GM18519 (cell line): ENCODE measurements at regions not wholly inside any gene's neighbourhood (a gene's known extent, or its start where the extent isn't known, plus 50 kb on each side); places are given as distances from the start of the nearest gene placed in this dataset.

ENCODE experiments used
- ATAC-seq: cut with Tn5 transposase; IDR thresholded peaks from one replicate; pipeline ENCODE4 v1.9.1; 2021; ENCODE audit warnings: mild to moderate bottlenecking, moderate library complexity; ENCODE audit not compliant: unreplicated experiment, low FRiP score

- ATAC-seq, result no peak
Measured at GRCh38 chr4:24121395-24122175, 231.7 kb upstream of the PPARGC1A start.

GRCh38 chr4:24117975-24118374, 228.1 kb upstream of the PPARGC1A start:
- no peak for ATAC-seq

DNA sequence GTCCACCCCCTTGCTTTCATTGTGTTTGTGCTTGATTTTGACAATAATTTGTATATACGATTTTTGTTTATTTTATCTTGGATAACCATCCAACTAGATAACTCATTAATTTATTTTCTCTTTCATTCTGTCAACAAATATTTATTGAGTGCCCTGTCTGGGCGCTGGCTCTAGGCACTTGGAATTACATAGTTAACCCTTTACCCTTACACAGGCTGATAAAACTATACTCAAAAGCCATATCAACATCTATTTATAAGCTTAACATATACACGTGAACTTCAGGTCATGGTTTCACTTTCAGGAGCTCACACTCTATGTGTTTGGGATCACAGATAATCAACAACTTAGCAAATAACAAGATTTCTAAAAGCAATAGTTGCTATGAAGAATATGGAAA, 226.3 kb upstream of the PPARGC1A start:
- no peak for ATAC-seq

- ATAC-seq, result no peak
Measured at GRCh38 chr4:24114919-24115500, 225.2 kb upstream of the PPARGC1A start.

DNA sequence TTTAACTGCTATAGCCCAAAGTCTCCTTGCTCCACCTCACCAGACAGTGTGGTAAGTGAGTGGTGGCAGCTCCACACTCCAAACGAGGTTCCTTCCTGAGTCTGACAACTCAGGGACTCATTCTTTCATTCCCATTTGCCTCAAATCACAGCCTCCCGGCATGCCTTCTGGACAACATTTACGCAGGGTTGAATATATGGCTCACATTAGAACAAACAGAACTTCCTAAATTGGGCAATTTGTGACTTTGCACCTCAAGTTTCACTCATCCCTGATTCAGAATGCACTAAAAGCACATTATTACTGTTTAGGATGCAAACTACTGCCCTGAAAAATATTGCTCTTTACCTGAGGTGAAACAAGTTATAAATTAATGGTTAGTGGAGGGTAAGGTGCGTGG, 224.6 kb upstream of the PPARGC1A start:
- no peak for ATAC-seq

GRCh38 chr4:24112466-24112865, 222.6 kb upstream of the PPARGC1A start:
- ATAC-seq, result no peak

DNA sequence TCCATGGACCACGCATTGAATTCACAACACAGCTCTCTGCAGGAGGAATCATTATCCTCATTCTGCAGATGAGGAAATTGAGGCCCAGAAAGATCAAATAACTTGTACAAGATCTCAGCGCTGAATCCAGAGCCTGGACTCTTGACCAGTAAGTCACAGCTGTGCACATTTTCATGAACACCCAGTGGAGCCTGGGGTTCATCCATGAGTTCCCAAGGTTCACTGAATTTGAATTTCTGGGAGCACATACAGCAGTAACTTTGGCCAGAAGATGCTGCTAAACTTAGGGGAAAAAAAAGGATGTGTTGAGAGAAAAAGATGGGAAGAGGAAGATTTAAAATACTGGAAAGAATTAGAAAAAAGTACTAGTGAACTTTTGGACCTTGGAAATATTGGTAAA, 218.7 kb upstream of the PPARGC1A start:
- ATAC-seq, result no peak

DNA sequence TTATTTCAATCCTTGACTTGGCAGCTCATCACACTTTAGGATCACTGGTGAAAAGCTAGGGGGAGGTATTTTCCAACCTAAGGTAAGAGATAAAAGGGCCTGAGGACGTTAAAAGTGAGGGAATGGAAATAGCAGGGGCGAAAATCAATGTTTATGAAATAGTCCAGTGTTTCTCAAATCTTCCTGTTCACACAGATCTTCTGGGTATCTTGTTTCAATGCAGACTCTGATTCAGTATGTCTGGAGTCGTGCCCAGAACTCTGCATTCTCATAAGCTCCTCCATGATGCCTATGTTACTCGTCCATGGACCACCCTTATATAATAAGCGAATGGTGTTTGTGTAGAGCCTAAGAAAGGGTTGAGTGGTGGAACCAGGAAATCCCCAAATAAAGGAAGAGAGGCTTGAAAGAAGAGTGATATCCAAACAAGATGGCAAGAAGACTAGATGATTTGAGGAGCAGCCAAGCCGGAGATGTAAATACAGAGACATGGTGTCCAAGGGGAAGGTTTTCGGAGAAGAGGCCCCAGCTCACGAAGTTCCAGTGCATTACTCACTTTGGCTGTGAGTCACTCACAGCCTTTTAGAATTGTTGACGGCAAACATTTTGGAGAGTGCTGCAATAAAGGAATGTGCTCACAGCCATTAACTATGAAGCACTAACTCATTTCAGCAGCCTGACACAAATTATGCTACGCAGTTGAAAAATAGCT, 215.6 kb upstream of the PPARGC1A start:
- ATAC-seq, result no peak

GRCh38 chr4:24104158-24104565, 214.3 kb upstream of the PPARGC1A start:
- no peak for ATAC-seq

GRCh38 chr4:24103434-24104157, 213.7 kb upstream of the PPARGC1A start:
- ATAC-seq, result no peak

DNA sequence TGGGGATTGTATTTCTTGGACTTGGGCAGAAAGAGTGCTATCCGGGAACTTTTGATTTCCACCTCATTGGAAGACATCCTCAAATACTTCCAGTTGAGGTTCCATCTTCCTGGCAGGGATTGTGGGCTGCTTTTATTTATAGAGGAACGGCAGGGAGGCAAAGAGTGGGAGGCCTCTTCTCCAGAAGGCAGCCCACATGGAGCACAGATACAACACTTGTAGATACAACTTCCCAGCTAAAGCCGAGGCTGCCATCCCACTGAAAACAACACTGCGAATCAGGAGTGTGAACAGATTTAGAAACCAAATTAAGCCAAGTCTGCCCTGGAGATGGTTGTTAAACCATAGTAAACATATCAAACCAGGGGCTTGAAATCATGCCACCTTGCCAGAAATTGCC, 212.8 kb upstream of the PPARGC1A start:
- ATAC-seq, result no peak

DNA sequence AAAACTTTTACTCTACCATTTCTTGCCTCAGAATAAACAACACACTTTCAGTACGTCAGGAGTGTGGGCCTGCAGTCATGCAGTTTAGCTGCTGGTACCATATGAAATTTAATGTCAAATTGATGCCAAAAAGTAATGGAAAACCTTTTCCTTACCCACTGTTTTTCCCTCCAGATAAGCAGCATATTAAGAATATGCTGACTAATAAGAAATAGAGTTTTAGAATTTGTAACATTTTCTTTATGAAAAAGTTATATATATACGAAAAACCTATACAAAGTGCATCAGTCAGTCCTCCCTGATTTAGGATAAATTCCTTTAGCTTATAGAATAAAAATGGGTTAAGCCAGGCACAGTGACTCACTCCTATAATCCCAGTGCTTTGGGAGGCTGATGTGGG, 206.8 kb upstream of the PPARGC1A start:
- no peak for ATAC-seq

- no peak for ATAC-seq
Measured at GRCh38 chr4:24094726-24095125, 204.9 kb upstream of the PPARGC1A start.

DNA sequence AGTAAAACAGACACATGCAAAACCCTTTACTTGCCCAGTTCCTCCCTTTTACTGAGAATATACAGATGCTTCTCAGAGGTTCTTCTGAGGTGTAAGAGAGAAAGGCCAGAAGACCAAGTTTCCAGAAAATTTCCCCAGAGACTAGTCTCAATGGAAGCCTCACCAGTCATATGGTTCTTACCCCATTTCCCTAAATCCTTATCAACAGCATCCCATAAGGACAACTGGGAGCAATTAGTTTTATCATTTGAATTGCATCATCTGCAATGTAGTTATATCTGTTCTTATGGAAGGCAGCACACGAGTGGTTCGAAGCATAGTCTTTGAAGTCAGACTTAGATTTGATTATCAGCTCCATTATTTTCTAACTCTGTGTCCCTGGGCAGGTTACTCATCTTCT, 203.6 kb upstream of the PPARGC1A start:
- no peak for ATAC-seq

- no peak for ATAC-seq
Measured at GRCh38 chr4:24091639-24092233, 201.9 kb upstream of the PPARGC1A start.

DNA sequence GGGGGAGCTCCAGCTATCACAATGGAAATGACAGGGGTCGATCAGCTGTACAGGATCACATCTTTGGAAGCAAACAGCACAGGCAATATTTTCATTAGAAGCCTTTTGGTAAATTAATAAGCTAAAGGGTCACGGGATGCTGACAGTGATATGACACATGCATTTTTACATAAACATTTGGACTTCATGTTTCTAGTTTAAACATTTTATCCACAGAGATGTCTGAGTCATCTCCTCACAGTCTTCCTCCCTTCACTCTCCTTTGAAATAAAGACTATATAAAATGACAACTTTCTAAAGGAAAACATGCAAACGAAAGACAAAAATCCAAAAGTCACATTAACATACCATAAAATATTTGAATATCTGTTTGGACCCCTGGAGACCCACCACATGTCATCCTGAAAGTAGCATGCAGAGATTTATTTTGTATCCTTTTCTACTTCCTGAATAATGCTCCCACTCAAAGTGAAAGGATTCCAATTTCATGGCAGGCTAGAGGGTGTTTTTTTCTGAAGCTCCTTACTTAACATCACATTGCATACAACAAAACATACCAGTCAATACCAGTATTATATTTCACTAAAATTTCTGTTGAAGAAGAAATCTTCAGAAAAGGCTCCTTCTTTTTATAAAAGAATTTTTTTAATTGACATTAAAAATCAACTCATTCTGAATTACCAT, 200.1 kb upstream of the PPARGC1A start:
- no peak for ATAC-seq

- no peak for ATAC-seq
Measured at GRCh38 chr4:24080871-24081270, 191.0 kb upstream of the PPARGC1A start.

DNA sequence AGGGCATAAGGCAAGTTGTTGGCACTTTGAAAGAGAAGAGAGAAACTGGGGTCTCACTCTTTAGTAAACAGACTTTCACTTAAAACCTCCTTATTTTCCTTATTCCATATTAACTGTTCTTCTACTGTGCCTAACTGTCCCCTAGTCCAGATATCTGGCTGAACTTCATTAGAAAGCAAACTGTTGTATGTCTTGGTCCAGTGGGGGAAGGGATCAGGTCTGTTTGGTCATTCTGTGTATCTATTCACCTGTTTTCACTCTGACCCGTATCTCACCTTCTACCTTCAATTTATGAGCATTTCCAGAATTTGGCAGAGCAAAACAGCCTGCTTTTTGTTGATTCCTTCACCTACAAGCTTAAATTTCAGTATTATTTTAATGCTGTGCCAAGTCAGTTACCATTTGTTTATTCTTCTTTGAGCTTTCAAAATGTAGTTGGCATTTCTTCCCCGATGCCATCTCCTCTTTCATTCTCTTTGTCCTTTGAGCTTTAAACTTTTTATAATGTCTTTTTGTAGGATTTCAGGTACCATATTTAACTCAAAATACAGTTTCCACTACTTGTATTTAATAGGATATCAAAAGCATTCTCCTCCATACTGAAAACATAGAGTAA, 188.6 kb upstream of the PPARGC1A start:
- ATAC-seq, result no peak

DNA sequence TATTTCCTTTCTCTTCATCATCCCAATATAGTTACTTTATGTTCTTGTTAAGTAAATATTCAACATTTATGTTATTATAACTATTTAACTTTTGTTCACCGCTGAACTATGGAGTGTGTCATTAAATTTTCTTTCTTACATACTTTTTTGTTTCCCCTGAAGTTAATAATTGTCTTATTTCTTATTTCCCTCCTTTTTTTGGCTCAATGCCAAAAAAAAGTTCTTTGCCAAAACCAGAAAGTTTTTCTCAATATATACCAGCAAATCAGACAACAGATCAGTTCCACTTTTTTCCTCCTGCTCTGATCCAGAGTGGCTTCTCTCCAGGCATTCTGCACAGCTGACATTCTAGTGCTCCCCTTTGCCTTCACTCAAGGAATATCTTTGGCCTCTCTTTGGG, 187.0 kb upstream of the PPARGC1A start:
- no peak for ATAC-seq

DNA sequence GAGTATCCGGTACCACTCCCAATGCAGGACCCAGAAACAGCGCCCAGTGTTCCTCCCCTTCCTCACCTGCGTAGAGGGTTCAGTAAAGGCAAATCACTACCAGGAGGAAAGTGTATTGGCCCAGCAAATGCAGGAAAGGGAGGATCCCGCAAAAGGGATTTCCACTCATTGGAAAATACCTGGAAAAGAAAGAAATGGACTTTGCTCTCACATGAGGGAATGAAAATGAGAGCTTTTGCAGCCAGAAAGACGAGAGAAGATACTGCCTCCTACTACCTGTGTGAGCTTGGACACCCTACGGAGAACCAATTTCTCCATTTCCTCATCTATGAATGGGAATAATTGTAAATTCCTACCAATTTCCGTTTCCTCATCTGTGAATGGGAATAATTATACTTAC, 184.1 kb upstream of the PPARGC1A start:
- ATAC-seq, result no peak
